ENCODE measurements at regions not wholly inside any gene's neighbourhood (a gene's known extent, or its start where the extent isn't known, plus 50 kb on each side); places are given as distances from the start of the nearest gene placed in this dataset.
"Not testable (repeated sequence)": the region's sequence is repeated elsewhere in the genome, so short reads cannot be mapped to it uniquely, and the experiment has no call there.

DNA sequence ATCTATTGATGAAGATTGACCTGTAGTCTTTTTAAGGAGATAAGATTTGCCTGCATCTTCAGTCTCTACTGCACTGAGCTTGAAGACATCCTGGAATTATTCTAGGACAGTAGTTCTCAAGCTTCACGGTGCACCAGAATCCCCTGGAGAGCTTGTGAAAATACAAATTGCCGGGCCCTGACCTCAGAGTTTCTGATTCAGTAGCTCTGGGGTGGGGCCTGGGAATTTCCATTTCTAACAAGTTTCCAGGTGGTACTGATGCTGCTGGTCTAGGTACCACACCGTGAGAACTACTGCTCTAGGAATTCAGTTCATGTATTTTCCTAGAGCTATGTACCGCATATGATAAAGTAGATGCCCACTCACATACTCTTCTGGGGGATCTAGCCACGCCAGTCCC is 246.1 kb downstream of the HS3ST3B1 start:
- DNase-seq (ENCODE audit: low spot score) = no peak

DNA sequence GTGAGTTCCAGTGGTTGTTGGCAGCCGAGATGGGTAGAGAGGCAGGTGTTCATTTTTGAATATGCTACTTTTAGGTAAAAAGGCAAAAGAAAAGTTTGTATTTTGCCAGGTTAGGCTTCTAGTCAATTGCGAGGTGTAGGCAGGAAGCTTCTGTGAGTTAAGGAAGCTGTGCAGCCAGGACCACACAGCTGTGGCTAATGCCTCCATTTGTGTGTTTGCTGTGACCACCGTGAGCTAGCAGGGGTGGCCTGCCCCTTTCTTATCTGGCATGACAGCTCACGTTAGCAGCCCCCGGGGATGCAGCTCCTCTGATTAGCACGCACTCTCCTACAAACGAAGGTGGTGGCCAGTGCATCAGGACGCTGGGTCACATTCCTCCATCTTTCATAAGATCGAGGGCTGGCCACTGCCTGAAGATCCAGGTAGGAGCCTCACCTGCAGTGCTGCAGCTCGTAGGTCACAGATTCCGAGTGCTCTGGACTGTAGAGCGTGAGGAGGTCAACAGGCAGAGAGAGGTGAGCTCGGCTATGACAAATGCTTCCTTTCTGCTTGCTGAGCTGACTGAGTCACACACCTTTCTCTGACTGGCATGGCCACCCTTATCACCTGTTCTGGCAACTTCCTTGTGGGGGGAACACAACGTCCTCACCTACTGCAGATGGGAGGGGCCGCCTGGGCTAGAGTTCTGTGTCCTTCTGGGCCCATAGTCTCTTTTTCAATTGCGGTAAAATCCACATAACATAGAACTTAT is 244.4 kb downstream of the HS3ST3B1 start:
- no peak for DNase-seq (ENCODE audit: low spot score)

DNA sequence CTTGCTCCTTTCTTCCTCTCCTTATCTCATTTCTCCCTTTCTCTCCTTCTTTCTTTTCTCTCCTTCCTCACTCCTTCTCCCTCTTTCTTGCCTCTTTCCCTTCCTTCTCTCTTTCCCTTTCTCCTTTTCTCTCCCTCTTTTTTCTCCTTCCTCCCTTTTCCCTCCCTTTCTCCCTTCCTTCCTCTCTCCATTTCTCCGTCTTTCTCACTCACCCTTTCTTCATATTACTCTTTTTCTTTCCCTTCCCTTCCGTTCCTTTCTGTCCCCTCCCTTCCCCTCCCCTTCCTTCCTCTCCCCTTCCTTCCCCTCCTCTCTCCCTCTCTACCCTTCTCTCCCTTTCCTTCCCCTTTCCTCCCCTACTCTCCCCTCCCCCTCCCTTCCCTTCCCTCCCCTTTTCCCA is 240.8 kb downstream of the HS3ST3B1 start:
- DNase-seq (ENCODE audit: low spot score) = no peak

DNA sequence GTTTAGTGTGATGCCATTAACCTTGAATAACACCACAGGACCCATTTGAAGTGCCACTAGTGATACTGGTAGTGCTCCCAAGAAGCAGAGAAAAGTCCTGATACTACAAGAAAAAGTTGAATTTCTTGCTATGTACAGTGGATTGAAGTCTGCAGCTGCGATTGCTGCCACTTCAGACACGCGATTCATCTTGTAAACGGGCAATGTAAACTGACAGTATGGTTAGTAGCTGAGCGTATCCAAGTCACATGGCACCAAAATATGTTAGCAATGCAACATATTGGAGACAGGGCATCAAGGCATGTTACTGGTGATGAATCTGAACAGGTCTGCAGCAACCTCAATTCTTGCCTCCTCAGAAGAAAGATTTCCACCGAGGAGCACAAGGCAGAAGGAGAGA is 238.9 kb downstream of the HS3ST3B1 start:
- DNase-seq (ENCODE audit: low spot score) = no peak

DNA sequence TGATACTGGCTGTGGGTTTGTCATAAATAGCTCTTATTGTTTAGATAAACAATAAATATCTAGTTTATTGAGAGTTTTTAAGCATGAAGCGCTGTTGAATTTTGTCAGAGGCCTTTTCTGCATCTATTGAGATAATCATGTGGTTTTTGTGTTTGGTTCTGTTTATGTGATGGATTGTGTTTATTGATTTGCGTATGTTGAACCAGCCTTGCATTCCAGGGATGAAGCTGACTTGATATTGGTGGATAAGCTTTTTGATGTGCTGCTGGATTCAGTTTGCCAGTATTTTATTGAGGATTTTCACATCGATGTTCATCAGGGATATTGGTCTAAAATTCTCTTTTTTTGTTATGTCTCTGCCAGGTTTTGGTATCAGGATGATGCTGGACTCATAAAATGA is 231.4 kb downstream of the HS3ST3B1 start:
- DNase-seq (ENCODE audit: low spot score) = not testable (repeated sequence)

DNA sequence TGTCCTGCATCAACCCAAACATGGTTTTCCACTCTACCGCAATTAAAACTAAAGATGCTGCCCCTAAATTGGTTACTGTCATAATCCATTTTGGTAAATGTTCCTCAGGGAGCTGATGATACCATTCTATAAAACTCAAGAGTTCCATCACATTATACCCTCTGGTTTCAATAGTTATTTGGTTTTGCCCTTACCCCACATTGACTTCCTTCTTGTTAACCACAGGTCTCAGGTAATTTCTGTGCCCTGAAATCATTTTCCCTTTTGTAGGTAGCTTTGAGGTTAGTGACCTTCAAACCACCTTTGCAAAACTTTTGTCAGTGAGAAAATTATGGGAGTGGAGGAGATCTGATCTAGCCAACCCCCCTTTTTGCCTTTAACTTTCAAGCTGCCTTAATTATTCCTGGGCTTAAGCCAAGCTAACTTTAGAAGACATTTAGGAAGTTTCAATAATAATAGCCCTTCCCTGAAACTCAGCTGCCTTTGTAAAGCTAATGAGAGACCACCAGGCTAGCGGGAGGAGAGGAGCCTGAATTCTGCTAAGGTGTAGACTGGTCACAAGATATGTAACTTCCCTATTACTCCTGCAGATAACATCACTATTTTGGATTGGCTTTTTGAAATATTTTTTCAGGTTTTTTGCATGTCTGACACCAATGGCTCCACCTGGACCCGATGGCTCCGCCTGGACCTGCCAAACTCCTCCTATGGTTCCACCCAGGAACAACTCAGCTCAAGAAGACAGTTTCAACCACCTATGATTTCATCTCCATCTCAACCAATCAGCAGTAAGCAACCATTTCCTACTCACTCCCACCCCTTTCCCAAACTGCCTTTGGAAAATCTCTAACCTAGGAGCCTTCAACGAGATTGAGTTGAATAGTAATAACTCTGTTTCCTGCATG is 224.9 kb downstream of the HS3ST3B1 start:
- no peak for DNase-seq (ENCODE audit: low spot score)

DNA sequence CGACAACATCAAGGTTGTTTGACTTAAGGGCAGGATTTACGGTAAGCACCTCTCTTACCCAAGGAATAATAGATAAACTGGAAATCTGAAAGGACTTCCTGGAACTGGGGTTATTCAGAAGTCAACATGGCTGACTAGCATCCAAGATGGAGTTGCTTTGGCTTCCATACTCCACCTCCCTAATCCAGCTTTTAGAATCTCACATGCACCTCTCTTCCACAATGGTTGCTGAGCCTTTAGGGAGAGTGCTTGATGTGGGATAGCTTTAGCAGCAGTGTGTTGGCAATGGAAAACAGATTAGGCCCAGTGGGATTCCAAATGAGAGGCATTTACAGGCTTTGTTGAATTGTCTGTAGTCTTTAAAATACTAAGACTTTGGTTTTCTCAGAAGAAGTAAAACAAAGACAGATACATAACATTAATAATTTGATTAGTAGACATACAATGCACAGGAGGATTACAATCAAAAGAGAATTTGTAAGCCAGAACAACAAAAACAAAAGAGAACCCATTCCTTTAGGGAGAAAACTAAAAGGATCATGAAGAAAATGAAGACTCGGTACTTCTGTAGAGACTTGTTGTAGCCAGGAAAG is 222.0 kb downstream of the HS3ST3B1 start:
- no peak for DNase-seq (ENCODE audit: low spot score)

DNA sequence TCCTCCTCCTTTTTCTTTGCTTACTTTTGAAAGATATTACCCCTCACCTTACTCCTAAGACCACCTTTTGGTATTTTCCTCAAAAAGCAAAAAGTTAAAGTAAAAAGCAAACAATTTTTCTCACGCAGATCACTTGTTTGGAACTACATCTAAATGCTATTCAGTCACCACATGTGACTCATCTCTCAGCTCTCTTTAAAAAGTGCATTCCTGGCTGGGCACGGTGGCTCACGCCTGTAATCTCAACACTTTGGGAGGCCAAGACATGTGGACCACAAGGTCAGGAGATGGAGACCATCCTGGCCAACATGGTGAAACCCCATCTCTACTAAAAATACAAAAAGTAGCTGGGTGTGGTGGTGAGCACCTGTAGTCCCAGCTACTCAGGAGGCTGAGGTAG is 218.0 kb downstream of the HS3ST3B1 start:
- not testable (repeated sequence) for DNase-seq (ENCODE audit: low spot score)

DNA sequence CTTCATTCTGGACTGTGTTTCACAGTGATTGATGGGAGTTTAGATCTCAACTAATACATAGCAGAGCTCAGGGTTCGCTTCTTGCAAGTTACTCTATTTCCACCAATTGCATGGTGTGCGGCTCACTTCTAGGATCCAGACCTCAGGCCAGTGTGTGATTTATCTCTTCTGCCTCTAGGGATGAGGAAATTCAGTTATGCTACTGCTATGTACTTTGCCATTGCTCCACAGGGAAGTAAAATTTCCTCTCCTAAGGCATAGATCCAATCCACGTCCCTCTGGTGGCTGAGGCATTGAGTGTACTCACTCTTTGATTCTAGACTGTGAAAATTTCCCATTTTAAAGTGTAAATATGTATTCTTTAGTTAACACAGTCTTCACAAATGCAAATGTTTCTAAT is 214.1 kb downstream of the HS3ST3B1 start:
- DNase-seq (ENCODE audit: low spot score) = no peak

DNA sequence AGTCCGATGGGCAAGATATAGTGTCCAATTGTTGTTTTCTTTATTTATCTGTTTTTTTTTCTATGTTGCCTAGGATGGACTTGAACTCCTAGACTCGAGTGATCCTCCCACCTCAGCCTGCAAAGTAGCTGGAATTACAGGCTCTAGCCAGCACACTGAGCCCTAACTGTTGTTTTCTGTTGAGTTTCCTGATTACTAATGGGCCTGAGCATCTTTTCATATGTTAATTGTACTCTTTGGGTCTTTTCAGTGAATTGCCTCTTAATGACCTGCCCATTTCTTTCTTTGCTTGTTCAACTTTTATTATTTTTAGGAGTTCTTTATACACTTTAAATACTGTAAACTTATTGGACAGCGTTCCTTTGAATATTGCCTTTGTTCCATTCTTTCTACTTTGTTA is 213.0 kb downstream of the HS3ST3B1 start:
- no peak for DNase-seq (ENCODE audit: low spot score)

DNA sequence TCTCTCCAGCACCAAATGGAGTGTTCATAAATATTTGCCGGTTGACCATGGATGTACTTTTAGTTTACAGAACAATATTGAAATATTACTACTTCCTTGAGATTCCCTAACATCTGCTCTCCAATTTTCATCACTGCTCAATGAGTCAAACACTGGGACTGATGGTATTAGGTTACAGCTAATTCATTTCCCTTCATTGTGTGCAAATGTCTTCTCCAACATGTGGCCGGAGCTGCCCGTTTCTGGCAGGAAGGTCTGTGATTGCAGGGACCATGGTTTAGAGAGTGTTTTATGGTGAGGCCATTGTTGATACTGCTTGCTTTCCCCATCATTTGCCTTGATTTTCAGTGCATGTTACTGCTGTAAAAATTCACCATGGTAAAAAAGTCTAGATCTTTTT is 209.3 kb downstream of the HS3ST3B1 start:
- no peak for DNase-seq (ENCODE audit: low spot score)

DNA sequence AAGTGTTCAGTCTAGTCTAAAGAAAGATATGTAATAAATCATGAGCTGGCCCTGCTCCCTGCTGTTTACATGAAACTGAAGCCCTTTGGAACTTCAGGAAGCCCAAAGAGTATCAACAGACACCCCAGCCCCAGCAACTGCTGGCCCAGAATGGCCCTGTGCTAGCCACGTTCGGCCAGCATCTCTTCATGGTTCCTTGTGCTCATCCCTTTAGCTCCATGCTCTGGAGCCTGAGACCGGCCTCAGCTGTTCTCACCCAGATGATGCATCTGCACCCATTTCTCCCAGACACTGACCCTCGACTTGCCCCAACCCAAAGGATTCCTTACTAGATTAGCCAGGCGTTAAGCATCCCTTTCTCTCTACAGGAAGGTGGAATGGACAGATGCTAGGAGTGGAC is 207.3 kb downstream of the HS3ST3B1 start:
- DNase-seq (ENCODE audit: low spot score) = no peak

DNA sequence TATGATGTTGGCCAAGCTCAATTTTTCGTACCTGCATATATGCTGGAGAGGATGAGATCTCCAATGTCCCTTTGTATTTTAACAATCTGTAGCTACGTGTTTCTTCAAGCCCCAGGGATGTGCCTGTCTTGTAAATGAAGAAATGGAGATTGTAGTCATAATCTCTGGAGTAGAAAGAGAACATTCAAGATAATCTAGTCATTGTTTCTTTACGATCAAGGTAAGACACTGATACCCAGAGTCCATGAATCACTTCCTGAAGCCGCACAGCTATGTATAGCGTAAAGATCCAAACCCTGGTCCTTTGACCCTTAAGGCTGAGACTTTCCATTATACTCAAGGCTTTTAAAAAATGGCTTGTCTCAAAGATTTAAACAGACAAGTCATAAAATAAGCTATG is 205.5 kb downstream of the HS3ST3B1 start:
- no peak for DNase-seq (ENCODE audit: low spot score)

DNA sequence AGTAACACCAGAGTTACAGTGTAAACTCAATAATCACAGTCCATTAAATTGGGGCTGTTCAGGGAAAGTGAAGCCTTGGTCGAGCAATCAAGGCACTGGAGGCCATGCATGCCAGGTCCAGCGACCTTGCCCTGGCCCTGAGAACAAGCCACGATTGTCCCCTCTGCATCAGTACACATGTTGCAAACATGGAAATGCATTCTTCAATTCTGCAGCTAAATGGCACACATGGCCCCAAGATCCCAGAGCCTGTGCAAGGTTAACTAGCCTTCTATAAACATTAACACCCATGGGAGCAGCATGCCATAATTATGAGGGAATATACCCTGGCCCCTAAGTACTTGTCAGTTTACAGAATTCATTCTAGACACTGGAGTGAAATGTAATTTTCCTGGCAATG is 204.7 kb downstream of the HS3ST3B1 start:
- DNase-seq (ENCODE audit: low spot score) = no peak

DNA sequence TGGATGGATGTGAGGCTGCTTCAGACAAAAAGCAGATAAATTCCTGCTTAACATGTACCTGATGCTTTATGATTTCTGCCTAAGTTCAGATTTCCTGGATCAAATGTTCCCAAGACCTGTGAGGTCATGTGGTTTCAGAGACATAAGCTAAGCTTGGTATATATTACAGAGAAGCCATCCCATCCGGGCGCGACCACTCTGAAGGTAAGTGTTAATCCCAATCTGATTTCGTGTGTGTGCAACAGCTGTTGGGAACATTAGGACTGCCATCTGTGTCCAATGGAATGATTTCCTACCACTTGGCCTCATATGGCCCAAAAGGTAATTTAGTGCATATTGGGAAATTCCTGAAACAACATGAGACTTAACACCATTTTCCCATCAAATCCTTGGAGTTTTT is 199.1 kb downstream of the HS3ST3B1 start:
- no peak for DNase-seq (ENCODE audit: low spot score)

DNA sequence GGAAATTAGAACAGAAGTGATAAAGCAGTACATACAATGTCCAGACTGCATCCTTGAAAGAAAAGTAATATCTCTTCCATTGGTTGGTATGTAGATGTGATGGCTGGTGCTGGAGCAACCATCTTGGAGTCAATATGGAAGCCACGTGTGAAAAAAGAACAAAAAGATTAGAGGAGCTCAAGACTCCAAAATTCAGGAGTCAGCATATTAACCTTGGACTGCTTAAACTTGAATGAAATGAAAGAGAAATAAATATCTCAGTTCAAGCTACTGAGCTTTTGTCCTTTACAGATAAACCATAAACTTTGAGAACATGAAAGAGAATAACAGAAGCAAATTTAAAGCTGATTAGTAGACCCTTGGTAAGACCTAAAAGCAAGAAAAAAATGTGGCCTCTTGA is 197.9 kb downstream of the HS3ST3B1 start:
- no peak for DNase-seq (ENCODE audit: low spot score)

DNA sequence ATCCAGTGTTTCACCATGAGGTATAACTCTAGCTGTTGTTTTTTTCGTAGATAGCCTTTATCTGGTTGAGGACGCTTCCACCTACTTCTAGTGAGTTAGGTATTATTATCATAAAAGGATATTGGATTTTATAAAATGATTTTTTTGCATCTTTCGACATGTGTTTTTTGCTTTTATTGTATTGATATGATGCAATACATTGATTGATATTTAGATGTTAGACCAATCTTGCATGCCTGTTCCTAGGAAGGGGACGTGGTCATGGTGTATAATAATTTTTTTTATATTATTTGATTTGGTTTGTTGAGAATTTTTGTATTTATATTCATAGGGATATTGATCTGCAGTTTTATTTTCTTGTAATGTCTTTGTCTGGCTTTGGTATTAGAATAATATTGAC is 193.3 kb downstream of the HS3ST3B1 start:
- no peak for DNase-seq (ENCODE audit: low spot score)

DNA sequence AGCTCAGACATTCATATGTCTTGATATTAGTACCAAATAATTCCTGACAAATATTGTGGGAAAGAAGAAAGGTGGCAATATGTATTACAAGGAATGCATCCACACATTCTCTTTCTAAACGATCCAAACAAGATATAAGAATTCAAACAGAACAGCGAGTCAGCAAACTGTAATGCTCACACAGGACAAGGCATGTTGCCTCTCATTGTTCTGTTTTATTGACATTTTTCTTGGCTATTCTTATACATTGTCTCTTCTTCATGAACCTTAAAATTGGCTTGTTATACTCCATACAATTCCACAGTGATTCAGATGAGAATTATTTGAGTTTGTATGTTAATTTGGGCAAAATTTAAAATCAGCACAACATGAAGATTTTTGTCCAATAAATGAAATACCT is 189.1 kb downstream of the HS3ST3B1 start:
- DNase-seq (ENCODE audit: low spot score) = no peak

DNA sequence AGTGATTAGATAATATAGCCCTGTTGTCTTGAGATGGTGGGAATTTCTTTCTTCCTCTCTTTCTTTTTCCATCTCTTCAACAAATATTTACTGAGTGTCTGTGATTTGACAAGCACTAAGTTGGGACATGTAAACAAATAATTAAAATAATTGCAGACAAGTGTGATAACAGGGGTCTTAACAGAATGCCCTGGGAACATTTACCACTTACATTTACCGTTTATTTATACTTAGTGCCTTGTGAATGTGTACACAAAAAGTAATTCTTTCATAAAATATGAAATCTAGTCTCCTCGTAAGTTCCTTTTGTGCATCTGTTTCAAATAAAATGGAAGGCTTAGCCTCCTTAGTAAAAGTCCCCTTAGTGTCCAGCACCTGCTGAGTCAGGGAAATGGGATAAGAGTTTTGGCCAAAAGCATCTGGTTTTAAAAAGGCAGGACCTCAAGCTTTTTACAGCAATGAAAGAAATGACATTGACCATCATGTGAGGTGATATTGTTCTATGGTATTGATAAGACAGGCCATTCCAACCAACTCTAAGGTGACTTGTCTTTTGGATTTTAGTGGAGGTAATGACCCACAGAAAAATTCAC is 188.2 kb downstream of the HS3ST3B1 start:
- no peak for DNase-seq (ENCODE audit: low spot score)

DNA sequence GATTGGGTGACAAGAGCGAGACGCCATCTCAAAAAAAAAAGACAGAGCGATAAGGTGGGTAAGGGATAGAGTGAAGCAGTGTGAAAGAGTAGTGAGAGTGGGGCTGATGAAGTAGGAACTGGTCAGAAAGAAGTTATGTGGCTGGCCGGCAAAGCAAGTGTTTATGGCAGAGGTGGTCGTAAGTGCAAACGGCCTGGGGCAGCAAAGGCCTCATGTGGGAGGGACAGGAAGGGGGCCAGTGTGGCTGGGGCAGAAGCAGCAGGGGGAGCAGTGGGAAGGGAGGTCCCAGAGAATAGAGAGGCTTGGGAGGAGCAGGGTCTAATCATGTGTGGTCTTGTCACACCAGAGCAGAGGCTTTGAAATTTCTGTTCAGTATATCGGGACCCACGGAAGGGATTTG is 186.2 kb downstream of the HS3ST3B1 start:
- no peak for DNase-seq (ENCODE audit: low spot score)

DNA sequence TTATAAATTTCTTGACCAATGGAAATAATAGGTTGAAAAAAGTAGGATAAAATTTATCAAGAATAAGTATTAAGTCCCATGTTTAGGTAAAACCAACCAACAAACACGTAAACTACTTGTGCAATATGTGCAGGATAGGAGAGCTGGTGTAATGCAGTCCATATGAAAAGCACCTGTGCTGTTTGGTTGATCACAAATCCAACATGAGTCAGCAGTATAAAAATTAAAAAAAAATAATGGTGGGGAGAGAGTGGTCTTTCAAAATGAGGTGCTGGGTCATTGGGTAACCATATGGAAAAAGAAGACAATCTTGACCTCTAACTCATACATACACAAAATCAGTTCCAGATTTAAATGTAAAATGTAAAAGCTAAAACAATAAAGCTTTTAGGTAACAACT is 181.8 kb downstream of the HS3ST3B1 start:
- no peak for DNase-seq (ENCODE audit: low spot score)

DNA sequence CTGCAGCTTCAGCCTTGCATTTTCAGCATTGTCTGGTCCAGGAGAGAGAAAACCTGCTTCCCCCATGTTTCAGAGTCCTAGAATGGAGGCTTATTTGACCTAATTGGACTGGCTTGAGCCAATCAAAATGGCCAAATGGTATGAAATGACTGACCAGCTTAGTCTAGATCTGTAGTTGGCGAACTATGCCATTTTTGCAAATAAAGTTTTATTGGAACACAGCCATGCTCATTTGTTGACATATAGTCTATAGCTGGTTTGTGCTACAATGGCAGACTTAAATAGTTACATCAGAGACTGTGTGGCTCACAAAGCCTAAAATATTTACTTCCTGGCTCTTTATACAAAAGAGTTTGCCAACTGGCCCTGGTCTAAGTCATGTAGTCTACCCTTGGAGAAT is 180.8 kb downstream of the HS3ST3B1 start:
- DNase-seq (ENCODE audit: low spot score) = no peak

DNA sequence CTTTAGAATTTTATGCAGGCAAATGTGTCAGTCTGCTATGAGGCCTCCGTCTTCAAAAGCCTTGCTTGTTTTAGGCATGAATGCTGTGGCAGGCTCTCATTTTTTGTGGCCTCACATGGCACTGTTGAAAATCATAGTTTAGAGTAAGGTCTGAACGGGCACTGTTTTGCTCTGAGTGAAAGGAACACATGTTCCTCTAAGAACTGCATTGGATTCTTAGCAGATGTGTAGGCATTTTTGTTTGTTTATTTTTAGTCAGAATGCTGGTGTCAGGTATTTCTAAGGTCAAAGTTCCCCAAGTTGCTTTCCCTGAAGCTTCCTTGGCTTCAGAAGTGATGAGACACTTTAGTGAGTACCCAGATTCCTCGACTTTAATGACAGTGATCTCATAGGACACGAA is 173.7 kb downstream of the HS3ST3B1 start:
- no peak for DNase-seq (ENCODE audit: low spot score)
